SK-N-SH treated with all-trans-retinoic acid at 6 μM for 48 hours (cell line): ENCODE measurements at regions not wholly inside any gene's neighbourhood (a gene's known extent, or its start where the extent isn't known, plus 50 kb on each side); places are given as distances from the start of the nearest gene placed in this dataset.

ENCODE experiments used
- ATAC-seq: fragments of 200-7000 bp; cut with Tn5 transposase; 3 replicates; pipeline ENCODE4 v1.9.1; 2020; ENCODE audit warnings: mild to moderate bottlenecking, moderate library complexity
- ARNTL ChIP-seq: fragments of 450-650 bp; formaldehyde crosslinking; IDR thresholded peaks from 2 replicates; pipeline ENCODE4 v1.5.0; 2020; ENCODE audit warnings: low read depth, mild to moderate bottlenecking, moderate library complexity, borderline replicate concordance
- BACH2 ChIP-seq: fragments of 250-450 bp; sonication (Bioruptor Pico); IDR thresholded peaks from 2 replicates; pipeline ENCODE4 v1.9.0; 2021; ENCODE audit warnings: mild to moderate bottlenecking, borderline replicate concordance
- CSDC2 ChIP-seq: fragments of 250-450 bp; sonication (Bioruptor Pico); IDR thresholded peaks from 2 replicates; pipeline ENCODE4 v1.5.0; 2020; ENCODE audit warnings: mild to moderate bottlenecking, moderate library complexity
- GLIS3 ChIP-seq: fragments of 250-450 bp; sonication (Bioruptor Pico); IDR thresholded peaks from 2 replicates; pipeline ENCODE4 v1.5.0; 2020; ENCODE audit warnings: mild to moderate bottlenecking, moderate library complexity
- ISL1 ChIP-seq: fragments of 250-450 bp; sonication (Bioruptor Pico); IDR thresholded peaks from 2 replicates; pipeline ENCODE4 v2.1.2; 2022; ENCODE audit warnings: mild to moderate bottlenecking, moderate library complexity
- OSR1 ChIP-seq: fragments of 250-450 bp; sonication (Bioruptor Pico); IDR thresholded peaks from 2 replicates; pipeline ENCODE4 v1.8.0; 2022; ENCODE audit warnings: moderate library complexity, mild to moderate bottlenecking, inconsistent platforms
- PPARA ChIP-seq: fragments of 250-450 bp; sonication (Bioruptor Pico); IDR thresholded peaks from 2 replicates; pipeline ENCODE4 v1.5.0; 2020; ENCODE audit warnings: mild to moderate bottlenecking, borderline replicate concordance
- RARB ChIP-seq: fragments of 250-450 bp; sonication (Bioruptor Pico); IDR thresholded peaks from 2 replicates; pipeline ENCODE4 v1.8.0; 2021; ENCODE audit warnings: mild to moderate bottlenecking, moderate library complexity
- SNAI2 ChIP-seq: fragments of 250-450 bp; sonication (Bioruptor Pico); IDR thresholded peaks from 2 replicates; pipeline ENCODE4 v1.5.0; 2020; ENCODE audit warnings: mild to moderate bottlenecking, moderate library complexity
- TOX ChIP-seq: fragments of 250-450 bp; sonication (Bioruptor Pico); IDR thresholded peaks from 2 replicates; pipeline ENCODE4 v1.8.0; 2021; ENCODE audit warnings: mild to moderate bottlenecking, moderate library complexity, borderline replicate concordance
- ZFP3 ChIP-seq: fragments of 250-450 bp; sonication (Bioruptor Pico); IDR thresholded peaks from 2 replicates; pipeline ENCODE4 v1.5.0; 2020; ENCODE audit warnings: mild to moderate bottlenecking, moderate library complexity
- ZFP30 ChIP-seq: fragments of 450-650 bp; formaldehyde crosslinking; IDR thresholded peaks from 2 replicates; pipeline ENCODE4 v1.5.0; 2022; ENCODE audit warnings: mild to moderate bottlenecking, moderate library complexity
- ZNF565 ChIP-seq: fragments of 450-650 bp; formaldehyde crosslinking; conservative IDR thresholded peaks from 2 replicates; pipeline ENCODE4 v1.5.0; 2020; ENCODE audit warnings: low read depth, mild to moderate bottlenecking, moderate library complexity
- ZNF70 ChIP-seq: fragments of 450-650 bp; formaldehyde crosslinking; IDR thresholded peaks from 2 replicates; pipeline ENCODE4 v1.5.0; 2020; ENCODE audit warnings: mild to moderate bottlenecking, moderate library complexity
- ZNF8 ChIP-seq: fragments of 450-650 bp; formaldehyde crosslinking; IDR thresholded peaks from 2 replicates; pipeline ENCODE4 v1.5.0; 2020; ENCODE audit warnings: mild to moderate bottlenecking, moderate library complexity
- TF ChIP-seq, protein P1 (sequence below): fragments of 250-450 bp; sonication (Bioruptor Pico); IDR thresholded peaks from 2 replicates; pipeline ENCODE4 v1.5.1; 2020; ENCODE audit warnings: low read depth, mild to moderate bottlenecking, moderate library complexity
- TF ChIP-seq, protein P2 (sequence below): fragments of 250-450 bp; sonication (Bioruptor Pico); IDR thresholded peaks from 2 replicates; pipeline ENCODE4 v1.8.0; 2020; ENCODE audit warnings: mild to moderate bottlenecking, moderate library complexity, borderline replicate concordance
- TF ChIP-seq, protein P3 (sequence below): fragments of 250-450 bp; sonication (Bioruptor Pico); IDR thresholded peaks from 2 replicates; pipeline ENCODE4 v1.8.0; 2021; ENCODE audit warnings: low read depth, mild to moderate bottlenecking, moderate library complexity, borderline replicate concordance
- TF ChIP-seq, protein P4 (sequence below): fragments of 250-450 bp; sonication (Bioruptor Pico); IDR thresholded peaks from 2 replicates; pipeline ENCODE4 v1.5.0; 2020; ENCODE audit warnings: mild to moderate bottlenecking, moderate library complexity

DNA sequence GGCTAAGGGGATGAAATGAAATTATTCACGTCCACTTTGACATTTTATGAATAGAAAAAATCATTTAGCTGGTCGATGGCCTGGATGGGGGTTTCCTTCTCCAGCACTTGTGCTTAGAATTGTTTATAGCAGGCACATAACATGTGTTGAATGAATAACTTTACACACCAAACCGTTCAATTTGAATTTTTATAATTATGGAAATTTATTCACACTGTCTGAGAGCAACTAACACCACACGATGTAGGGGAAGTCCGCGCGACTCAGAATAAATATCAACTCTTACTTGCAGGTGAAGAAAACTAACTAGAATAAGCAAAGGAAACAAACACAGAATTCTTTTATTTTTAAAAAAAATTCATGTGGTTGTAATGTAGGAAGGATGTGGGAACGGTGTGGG lies 81.3 kb downstream of the MINAR1 start:
- no peak for TF ChIP-seq ISL1 (CRISPR knock-in tag)
- no peak for ATAC-seq

DNA sequence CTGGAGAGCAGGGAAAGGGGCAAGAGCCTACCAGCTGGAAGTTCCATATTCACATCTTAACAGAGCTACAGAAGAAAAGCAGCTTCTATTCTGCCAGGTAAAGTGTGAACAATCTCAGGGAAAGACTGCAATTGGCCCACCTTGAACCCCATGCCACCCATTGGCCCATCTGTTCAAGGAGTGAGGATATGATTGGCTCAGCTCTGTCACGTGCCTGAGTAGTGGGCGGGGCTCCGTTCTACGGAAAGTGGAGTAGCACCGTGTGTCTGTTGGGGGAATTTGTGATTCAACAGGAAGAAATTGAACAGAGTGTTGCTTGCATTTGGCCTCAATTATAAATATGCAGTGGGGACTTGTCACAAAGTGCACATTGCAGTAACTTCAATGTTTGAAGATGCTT lies 81.8 kb downstream of the MINAR1 start:
- TF ChIP-seq, protein P1, sequence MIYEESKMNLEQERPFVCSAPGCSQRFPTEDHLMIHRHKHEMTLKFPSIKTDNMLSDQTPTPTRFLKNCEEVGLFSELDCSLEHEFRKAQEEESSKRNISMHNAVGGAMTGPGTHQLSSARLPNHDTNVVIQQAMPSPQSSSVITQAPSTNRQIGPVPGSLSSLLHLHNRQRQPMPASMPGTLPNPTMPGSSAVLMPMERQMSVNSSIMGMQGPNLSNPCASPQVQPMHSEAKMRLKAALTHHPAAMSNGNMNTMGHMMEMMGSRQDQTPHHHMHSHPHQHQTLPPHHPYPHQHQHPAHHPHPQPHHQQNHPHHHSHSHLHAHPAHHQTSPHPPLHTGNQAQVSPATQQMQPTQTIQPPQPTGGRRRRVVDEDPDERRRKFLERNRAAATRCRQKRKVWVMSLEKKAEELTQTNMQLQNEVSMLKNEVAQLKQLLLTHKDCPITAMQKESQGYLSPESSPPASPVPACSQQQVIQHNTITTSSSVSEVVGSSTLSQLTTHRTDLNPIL = no peak
- no peak for TF ChIP-seq OSR1 (CRISPR knock-in tag)
- no peak for TF ChIP-seq BACH2 (CRISPR knock-in tag)
- no peak for TF ChIP-seq GLIS3
- TF ChIP-seq, protein P2, sequence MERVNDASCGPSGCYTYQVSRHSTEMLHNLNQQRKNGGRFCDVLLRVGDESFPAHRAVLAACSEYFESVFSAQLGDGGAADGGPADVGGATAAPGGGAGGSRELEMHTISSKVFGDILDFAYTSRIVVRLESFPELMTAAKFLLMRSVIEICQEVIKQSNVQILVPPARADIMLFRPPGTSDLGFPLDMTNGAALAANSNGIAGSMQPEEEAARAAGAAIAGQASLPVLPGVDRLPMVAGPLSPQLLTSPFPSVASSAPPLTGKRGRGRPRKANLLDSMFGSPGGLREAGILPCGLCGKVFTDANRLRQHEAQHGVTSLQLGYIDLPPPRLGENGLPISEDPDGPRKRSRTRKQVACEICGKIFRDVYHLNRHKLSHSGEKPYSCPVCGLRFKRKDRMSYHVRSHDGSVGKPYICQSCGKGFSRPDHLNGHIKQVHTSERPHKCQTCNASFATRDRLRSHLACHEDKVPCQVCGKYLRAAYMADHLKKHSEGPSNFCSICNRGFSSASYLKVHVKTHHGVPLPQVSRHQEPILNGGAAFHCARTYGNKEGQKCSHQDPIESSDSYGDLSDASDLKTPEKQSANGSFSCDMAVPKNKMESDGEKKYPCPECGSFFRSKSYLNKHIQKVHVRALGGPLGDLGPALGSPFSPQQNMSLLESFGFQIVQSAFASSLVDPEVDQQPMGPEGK (CRISPR knock-in tag) = no peak
- TF ChIP-seq, protein P3, sequence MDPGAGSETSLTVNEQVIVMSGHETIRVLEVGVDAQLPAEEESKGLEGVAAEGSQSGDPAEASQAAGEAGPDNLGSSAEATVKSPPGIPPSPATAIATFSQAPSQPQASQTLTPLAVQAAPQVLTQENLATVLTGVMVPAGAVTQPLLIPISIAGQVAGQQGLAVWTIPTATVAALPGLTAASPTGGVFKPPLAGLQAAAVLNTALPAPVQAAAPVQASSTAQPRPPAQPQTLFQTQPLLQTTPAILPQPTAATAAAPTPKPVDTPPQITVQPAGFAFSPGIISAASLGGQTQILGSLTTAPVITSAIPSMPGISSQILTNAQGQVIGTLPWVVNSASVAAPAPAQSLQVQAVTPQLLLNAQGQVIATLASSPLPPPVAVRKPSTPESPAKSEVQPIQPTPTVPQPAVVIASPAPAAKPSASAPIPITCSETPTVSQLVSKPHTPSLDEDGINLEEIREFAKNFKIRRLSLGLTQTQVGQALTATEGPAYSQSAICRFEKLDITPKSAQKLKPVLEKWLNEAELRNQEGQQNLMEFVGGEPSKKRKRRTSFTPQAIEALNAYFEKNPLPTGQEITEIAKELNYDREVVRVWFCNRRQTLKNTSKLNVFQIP (CRISPR knock-in tag) = no peak
- no peak for TF ChIP-seq CSDC2 (CRISPR knock-in tag)
- TF ChIP-seq, all 23 proteins: peak for 0

DNA sequence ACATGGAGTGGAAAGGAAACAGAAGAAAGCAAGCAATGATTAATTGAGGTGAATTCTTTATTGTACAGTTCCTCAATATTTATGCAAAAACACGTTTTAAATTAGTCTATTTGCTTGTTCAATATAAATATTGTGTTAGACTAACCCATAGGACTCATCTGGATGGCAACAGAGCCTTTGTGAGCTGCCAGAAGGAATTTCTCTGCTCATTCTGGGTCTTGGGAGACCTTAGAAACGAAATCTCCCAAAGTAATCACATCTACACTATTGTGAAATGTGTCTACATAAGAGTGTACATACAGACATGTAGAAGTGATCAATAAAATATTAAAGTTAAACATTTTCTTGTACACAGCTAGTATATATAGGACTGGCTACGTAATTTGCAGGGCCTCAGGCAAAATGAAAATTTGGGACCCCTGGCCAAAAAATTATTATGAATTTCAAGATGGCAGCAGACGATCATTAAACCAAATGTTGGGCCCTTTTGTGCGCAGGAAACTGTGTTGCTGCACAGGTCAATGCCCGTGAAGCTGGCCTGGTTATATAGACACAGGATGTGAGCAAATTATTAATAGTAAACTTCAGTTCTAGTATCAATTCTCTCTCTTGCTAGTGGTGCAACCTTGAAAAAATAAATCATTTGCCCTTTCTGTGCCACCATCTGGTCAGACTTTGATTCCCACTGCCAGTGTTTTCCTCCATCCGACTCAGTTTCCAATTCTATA lies 83.3 kb downstream of the MINAR1 start:
- no peak for ATAC-seq
- TF ChIP-seq, protein P3 (CRISPR knock-in tag) = no peak
- TF ChIP-seq, protein P2 (CRISPR knock-in tag) = no peak
- TF ChIP-seq ZNF70 (CRISPR knock-in tag) (no peak), ARNTL (CRISPR knock-in tag) (no peak), BACH2 (CRISPR knock-in tag) (no peak), ZFP3 (CRISPR knock-in tag) (no peak), ZNF565 (CRISPR knock-in tag) (no peak), OSR1 (CRISPR knock-in tag) (no peak), RARB (no peak), PPARA (CRISPR knock-in tag) (no peak), ZNF8 (no peak), SNAI2 (CRISPR knock-in tag) (no peak), GLIS3 (no peak), TOX (no peak), ZFP30 (no peak)
- TF ChIP-seq, protein P4, sequence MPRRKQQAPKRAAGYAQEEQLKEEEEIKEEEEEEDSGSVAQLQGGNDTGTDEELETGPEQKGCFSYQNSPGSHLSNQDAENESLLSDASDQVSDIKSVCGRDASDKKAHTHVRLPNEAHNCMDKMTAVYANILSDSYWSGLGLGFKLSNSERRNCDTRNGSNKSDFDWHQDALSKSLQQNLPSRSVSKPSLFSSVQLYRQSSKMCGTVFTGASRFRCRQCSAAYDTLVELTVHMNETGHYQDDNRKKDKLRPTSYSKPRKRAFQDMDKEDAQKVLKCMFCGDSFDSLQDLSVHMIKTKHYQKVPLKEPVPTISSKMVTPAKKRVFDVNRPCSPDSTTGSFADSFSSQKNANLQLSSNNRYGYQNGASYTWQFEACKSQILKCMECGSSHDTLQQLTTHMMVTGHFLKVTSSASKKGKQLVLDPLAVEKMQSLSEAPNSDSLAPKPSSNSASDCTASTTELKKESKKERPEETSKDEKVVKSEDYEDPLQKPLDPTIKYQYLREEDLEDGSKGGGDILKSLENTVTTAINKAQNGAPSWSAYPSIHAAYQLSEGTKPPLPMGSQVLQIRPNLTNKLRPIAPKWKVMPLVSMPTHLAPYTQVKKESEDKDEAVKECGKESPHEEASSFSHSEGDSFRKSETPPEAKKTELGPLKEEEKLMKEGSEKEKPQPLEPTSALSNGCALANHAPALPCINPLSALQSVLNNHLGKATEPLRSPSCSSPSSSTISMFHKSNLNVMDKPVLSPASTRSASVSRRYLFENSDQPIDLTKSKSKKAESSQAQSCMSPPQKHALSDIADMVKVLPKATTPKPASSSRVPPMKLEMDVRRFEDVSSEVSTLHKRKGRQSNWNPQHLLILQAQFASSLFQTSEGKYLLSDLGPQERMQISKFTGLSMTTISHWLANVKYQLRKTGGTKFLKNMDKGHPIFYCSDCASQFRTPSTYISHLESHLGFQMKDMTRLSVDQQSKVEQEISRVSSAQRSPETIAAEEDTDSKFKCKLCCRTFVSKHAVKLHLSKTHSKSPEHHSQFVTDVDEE = no peak

More for the DNA sequence above, 81.8 kb downstream of the MINAR1 start:
- no peak for ATAC-seq
